Bone marrow (tissue), 2 donors: ENCODE measurements at regions not wholly inside any gene's neighbourhood (a gene's known extent, or its start where the extent isn't known, plus 50 kb on each side); places are given as distances from the start of the nearest gene placed in this dataset.
"Not testable (repeated sequence)": the region's sequence is repeated elsewhere in the genome, so short reads cannot be mapped to it uniquely, and the experiment has no call there.

ENCODE experiments used
- DNase-seq, 2 donors: peaks; one replicate each; lab custom pipeline; 2025; lab: John Stamatoyannopoulos, UW

- DNase-seq = not testable (repeated sequence)
These were observed 160.2 kb downstream of the LAT start for GRCh38 chr16:29145086-29145485.

GRCh38 chr16:29144669-29145062, 159.8 kb downstream of the LAT start:
- DNase-seq = not testable (repeated sequence)

- not testable (repeated sequence) for DNase-seq
These were observed 159.2 kb downstream of the LAT start for GRCh38 chr16:29143739-29144668.

- not testable (repeated sequence) for DNase-seq
These were observed 157.7 kb downstream of the LAT start for GRCh38 chr16:29142506-29142905.

- no peak for DNase-seq
These were observed 156.9 kb downstream of the LAT start for GRCh38 chr16:29141586-29142324.

GRCh38 chr16:29141121-29141520, 156.3 kb downstream of the LAT start:
- DNase-seq = not testable (repeated sequence)

- DNase-seq = not testable (repeated sequence)
These were observed 155.3 kb downstream of the LAT start for GRCh38 chr16:29139901-29140855.

- DNase-seq = no peak
These were observed 154.5 kb downstream of the LAT start for GRCh38 chr16:29139261-29139802.

- not testable (repeated sequence) for DNase-seq
These were observed 153.8 kb downstream of the LAT start for GRCh38 chr16:29138698-29139097.

- DNase-seq = not testable (repeated sequence)
These were observed 153.2 kb downstream of the LAT start for GRCh38 chr16:29137894-29138662.

GRCh38 chr16:29137461-29137860, 152.6 kb downstream of the LAT start:
- DNase-seq = not testable (repeated sequence)

GRCh38 chr16:29136916-29137315, 152.1 kb downstream of the LAT start:
- DNase-seq = not testable (repeated sequence)

GRCh38 chr16:29136046-29136696, 151.3 kb downstream of the LAT start:
- DNase-seq = not testable (repeated sequence)

- DNase-seq = not testable (repeated sequence)
These were observed 150.2 kb downstream of the LAT start for GRCh38 chr16:29135098-29135497.

- not testable (repeated sequence) for DNase-seq
These were observed 149.0 kb downstream of the LAT start for GRCh38 chr16:29133681-29134430.

- not testable (repeated sequence) for DNase-seq
These were observed 148.0 kb downstream of the LAT start for GRCh38 chr16:29132869-29133268.

- not testable (repeated sequence) for DNase-seq
These were observed 147.6 kb downstream of the LAT start for GRCh38 chr16:29132444-29132843.

- DNase-seq = not testable (repeated sequence)
These were observed 146.3 kb downstream of the LAT start for GRCh38 chr16:29130901-29131851.
